GM13977 (cell line): ENCODE measurements at regions not wholly inside any gene's neighbourhood (a gene's known extent, or its start where the extent isn't known, plus 50 kb on each side); places are given as distances from the start of the nearest gene placed in this dataset.
"Not testable (repeated sequence)": the region's sequence is repeated elsewhere in the genome, so short reads cannot be mapped to it uniquely, and the experiment has no call there.

Experiments
- DNase-seq: peaks from one replicate; pipeline ENCODE4 v3.0.0; 2012; ENCODE audit warnings: low spot score
- in situ Hi-C: fragments of 300-500 bp; cut with MboI; formaldehyde crosslinking; loops from one replicate; pipeline ENCODE4 v1.12.0; 2022; ENCODE audit warnings: low sequenced_read_pairs, low pct_unique_long_range_greater_than_20kb, mixed read lengths, inconsistent platforms; ENCODE audit not compliant: unreplicated experiment
- TF ChIP-seq, protein P1 (sequence below): IDR thresholded peaks from 2 replicates; pipeline ENCODE4 v1.5.1; 2012; ENCODE audit warnings: mild to moderate bottlenecking, control low read depth; ENCODE audit not compliant: insufficient read depth; ENCODE audit errors: extremely low read depth, missing control alignments

DNA sequence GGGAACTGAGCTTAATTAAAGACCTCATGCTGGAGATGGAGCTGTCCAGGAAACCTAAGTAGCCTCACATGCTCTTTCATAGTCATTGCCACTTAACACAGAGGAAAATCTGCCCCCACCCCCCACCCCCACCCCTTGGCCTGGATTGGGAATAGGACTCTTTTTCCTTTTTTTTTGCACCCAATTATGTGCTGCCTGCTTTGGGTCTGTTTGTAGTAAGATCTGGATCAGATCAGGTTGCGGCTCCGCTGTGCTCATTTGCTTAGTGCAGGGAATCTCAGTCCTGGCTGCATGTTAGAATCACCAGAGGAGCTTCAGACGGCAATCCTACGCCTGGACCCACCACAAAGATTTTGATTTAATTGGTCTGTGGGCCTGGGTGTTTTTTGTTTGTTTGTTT is 219.0 kb downstream of the UTP18 start:
- no peak for DNase-seq
- in situ Hi-C loops, result no loop called here
- TF ChIP-seq, protein P1, sequence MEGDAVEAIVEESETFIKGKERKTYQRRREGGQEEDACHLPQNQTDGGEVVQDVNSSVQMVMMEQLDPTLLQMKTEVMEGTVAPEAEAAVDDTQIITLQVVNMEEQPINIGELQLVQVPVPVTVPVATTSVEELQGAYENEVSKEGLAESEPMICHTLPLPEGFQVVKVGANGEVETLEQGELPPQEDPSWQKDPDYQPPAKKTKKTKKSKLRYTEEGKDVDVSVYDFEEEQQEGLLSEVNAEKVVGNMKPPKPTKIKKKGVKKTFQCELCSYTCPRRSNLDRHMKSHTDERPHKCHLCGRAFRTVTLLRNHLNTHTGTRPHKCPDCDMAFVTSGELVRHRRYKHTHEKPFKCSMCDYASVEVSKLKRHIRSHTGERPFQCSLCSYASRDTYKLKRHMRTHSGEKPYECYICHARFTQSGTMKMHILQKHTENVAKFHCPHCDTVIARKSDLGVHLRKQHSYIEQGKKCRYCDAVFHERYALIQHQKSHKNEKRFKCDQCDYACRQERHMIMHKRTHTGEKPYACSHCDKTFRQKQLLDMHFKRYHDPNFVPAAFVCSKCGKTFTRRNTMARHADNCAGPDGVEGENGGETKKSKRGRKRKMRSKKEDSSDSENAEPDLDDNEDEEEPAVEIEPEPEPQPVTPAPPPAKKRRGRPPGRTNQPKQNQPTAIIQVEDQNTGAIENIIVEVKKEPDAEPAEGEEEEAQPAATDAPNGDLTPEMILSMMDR, result no peak

DNA sequence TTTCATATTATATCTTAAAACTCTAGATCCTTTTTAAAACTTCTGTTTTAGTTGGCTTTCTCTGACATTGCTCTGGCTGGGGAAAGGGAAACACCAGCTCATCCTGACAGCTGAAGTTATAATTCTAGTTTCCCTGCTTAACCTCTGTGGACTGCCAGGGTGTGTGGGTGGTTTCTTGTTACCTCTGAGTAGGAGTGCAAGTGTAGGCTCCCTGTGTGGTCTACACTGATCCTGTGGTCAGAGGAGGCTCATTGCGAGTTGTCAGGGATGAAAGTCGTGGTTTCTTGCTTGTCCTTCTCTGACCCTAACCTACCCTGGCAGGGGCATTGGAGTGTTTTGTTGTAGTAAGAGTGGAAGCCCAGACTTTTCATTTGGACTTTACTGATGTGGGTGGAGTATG is 221.0 kb downstream of the UTP18 start:
- TF ChIP-seq, protein P1, result no peak
- no peak for DNase-seq
- in situ Hi-C loops, result no loop called here

DNA sequence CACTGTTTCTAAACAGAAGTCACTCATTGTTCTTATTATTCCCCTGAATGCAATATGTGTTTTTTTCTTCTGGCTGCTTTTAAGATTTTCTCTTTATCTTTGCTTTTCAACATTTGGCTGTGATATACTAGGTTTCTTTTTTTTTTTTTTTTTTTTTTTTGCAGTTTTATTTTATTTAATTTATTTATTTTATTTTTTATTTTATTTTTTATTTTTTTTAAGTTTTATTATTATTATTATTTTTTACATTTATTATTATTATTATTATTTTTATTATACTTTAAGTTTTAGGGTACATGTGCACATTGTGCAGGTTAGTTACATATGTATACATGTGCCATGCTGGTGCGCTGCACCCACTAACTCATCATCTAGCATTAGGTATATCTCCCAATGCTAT is 221.9 kb downstream of the UTP18 start:
- DNase-seq, in situ Hi-C loops: not testable (repeated sequence)

DNA sequence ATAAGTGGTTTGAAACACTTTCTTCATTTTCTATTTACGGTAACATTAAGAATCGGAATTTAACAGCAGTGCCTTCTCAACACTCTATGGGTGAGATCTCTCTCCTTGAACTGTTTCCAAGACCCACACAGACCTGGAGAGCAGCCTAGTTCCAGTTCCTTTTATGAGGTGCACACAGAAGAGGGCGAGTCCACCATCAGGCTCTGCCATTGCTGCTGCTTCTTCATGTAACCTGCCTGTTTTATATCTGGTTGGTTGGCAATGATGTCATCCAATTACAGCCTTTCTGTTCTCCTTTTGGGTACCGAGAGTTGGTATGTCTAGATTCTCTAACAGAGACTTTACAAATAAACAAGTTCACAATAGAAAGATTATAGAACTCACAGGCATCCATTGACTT is 225.7 kb downstream of the UTP18 start:
- in situ Hi-C loops, result no loop called here
- no peak for DNase-seq
- TF ChIP-seq, protein P1, result no peak

DNA sequence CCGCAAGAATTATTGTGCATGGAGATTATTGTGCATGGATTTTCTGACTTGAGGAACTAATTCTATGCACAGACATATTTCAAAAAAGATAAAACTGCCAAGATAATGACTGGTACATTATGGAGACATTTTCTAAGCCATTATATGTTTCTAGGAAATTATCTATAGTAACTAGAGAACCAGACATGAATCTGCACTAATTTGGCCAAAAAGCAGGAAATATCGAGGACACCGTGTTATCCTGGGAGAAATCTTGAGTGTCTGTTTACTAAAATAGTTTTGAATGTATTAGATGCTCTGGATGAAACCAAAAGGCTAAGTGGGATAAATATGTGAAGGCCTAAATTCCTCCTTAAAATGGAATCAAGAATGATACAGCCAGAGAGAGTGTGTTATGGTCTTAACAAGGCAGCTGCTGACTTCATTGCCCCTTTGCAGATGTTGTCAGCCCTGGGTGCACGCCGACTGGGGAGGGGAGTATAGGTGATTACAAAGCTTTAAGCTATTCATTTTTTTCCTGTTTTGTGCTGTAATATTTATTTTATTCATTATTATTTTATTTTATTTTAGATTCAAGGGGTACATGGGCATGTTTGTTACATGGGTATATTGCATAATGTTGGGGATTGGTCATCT is 226.7 kb downstream of the UTP18 start:
- in situ Hi-C loops, result no loop called here
- TF ChIP-seq, protein P1, result no peak
- no peak for DNase-seq

DNA sequence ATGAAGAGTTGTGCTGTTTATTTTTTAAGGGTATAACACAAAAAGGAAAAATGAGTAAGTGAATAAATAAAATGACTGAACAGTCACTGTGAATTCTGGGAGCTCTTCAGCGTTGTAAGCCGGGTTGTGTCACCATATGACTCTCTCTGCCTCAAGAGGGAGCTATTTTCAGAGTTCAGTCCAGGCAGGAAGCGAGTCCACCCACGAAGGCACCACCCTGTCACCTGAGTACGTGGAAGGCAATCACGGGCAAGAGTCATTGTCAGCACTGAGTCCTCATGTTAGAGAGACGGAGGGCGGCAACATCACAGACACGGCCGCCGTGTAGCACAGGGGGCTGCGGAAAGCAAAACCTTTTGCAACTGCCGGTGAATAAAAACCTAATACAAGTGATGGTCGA is 227.6 kb downstream of the UTP18 start:
- TF ChIP-seq, protein P1, result peak; percentile 26
- in situ Hi-C loops, result no loop called here
- no peak for DNase-seq

DNA sequence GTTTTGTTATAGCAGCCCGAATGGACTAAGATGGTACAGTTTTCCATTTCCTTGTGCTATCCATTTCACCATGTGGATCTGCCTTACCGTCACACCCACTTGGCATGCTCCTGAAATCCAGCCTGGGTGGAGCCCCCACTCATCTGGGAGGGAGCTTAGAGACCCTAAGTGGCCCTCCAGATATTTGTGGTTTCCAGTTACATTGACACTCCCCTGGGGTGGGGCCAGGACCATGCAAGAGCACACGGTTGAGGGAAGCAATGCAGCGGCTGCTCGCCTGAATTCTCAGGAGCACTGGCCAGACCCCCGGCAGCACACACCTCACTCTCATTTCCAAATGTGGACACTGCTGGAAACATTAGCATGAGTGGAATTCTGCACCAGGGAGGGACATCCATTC is 231.1 kb downstream of the UTP18 start:
- TF ChIP-seq, protein P1, result no peak
- in situ Hi-C loops, result no loop called here
- DNase-seq, result no peak
